ENCODE measurements at regions not wholly inside any gene's neighbourhood (a gene's known extent, or its start where the extent isn't known, plus 50 kb on each side); places are given as distances from the start of the nearest gene placed in this dataset.

DNA sequence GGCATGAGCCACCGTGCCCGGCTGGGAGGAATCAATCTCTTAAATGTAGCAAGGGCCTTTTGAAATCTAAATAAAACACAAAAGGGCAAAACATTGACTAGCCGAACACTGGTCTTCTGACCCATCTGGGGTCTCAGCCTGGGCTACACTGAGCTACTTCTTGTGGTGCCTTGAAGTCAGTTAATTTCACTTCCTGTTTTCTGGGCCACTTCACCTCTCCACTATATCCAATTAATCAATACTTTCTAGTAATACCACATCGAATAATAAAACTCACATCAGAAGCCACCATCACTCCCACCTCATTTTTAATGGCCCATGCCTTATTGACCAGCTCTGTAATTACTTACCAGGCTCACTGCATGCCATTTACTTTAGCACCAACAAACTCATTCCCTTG is 138.0 kb upstream of the SAMSN1 start:
- peaks cover 0 to 7% (median 2%) of the 10 kb centered on the region in 4 donors for H3K4me1 ChIP-seq
- DNase-seq (no peak), ATAC-seq (ENCODE audit: low FRiP score in 2 of 2) (no peak)
- no peaks in the 10 kb centered on the region for H3K36me3 ChIP-seq
- 80 to 93% methylated on average over 4 of the region's 4 CpGs for WGBS, 2 donors
- H3K27me3 ChIP-seq, result no peaks in the 10 kb centered on the region
- TF ChIP-seq POLR2A (IDR thresholded peaks at IDR 0.05) (no peak), POLR2AphosphoS5 (IDR thresholded peaks at IDR 0.05) (no peak), CTCF (IDR thresholded peaks at IDR 0.05) (no peak), EP300 (IDR thresholded peaks at IDR 0.05) (no peak)
- no peak overlapping the region for H3K4me3 ChIP-seq
- H3K9me3 ChIP-seq, result no peaks in the 10 kb centered on the region
- H3K27ac ChIP-seq, result peak overlapping the region in 2 of 4 donors; percentile 9 to 41

- no peak overlapping the region for H3K4me3 ChIP-seq
- TF ChIP-seq CTCF (IDR thresholded peaks at IDR 0.05), result no peak
- TF ChIP-seq POLR2AphosphoS5 (IDR thresholded peaks at IDR 0.05), result no peak
- no peak for TF ChIP-seq EP300 (IDR thresholded peaks at IDR 0.05)
- TF ChIP-seq POLR2A (IDR thresholded peaks at IDR 0.05), result no peak
- peaks cover 0 to 7% (median 2%) of the 10 kb centered on the region in 4 donors for H3K4me1 ChIP-seq
- no peaks in the 10 kb centered on the region for H3K27me3 ChIP-seq
- no peaks in the 10 kb centered on the region for H3K36me3 ChIP-seq
- DNase-seq (no peak), ATAC-seq (ENCODE audit: low FRiP score in 2 of 2) (no peak)
- no peaks in the 10 kb centered on the region for H3K9me3 ChIP-seq
- peak overlapping the region in 1 of 4 donors; percentile 9 for H3K27ac ChIP-seq
Observed at GRCh38 chr21:14683063-14683462, 136.9 kb upstream of the SAMSN1 start.

DNA sequence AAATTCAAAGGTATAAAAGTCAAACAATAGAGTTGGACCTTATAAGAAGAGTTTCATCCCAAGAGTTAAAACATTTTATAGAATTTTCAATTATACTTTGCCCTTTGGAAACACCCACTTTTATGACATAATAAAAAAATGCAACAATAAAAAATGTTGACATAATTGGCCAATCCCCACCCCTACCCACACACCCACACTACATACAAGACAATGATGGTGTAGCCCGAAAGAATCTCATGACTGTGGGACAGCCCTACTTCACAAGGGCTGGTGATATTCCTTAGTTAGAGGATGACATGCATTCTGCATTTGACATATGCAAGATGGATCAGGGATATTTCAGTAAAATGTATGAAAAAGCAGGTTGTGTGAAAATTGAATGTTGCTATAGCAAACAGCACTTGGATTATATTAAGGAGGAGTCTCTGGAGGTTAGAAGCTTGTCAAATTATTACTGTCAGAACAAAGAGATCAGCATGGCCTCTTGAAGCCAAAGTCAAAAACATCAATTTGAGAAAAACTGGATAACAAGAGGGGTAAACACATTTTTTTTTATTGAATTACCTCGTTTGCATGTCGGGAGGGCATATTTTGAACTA is 133.0 kb upstream of the SAMSN1 start:
- no peak for DNase-seq
- ATAC-seq (ENCODE audit: low FRiP score in 2 of 2), result no peak
- H3K4me3 ChIP-seq, result no peak overlapping the region
- TF ChIP-seq POLR2A (IDR thresholded peaks at IDR 0.05), result no peak
- no peak for TF ChIP-seq EP300 (IDR thresholded peaks at IDR 0.05)
- TF ChIP-seq POLR2AphosphoS5 (IDR thresholded peaks at IDR 0.05), result no peak
- TF ChIP-seq CTCF (IDR thresholded peaks at IDR 0.05), result no peak
- H3K9me3 ChIP-seq, result no peaks in the 10 kb centered on the region
- no peaks in the 10 kb centered on the region for H3K36me3 ChIP-seq
- H3K27ac ChIP-seq, result no peak overlapping the region
- WGBS, 2 donors, result 85 to 87% methylated on average over 3 of the region's 3 CpGs
- peaks cover 3 to 11% (median 7%) of the 10 kb centered on the region in 4 donors for H3K4me1 ChIP-seq
- H3K27me3 ChIP-seq, result no peaks in the 10 kb centered on the region

GRCh38 chr21:14677639-14678179 is 131.6 kb upstream of the SAMSN1 start:
- WGBS, 2 donors, result 81 to 87% methylated on average over 9 of the region's 9 CpGs
- no peaks in the 10 kb centered on the region for H3K9me3 ChIP-seq
- H3K27ac ChIP-seq, result no peak overlapping the region
- no peak overlapping the region for H3K4me3 ChIP-seq
- H3K36me3 ChIP-seq, result no peaks in the 10 kb centered on the region
- peaks cover 0 to 11% (median 6%) of the 10 kb centered on the region in 4 donors for H3K4me1 ChIP-seq
- no peak for ATAC-seq (ENCODE audit: low FRiP score in 2 of 2)
- TF ChIP-seq POLR2AphosphoS5 (IDR thresholded peaks at IDR 0.05), result no peak
- TF ChIP-seq POLR2A (IDR thresholded peaks at IDR 0.05), result no peak
- no peak for TF ChIP-seq EP300 (IDR thresholded peaks at IDR 0.05)
- TF ChIP-seq CTCF (IDR thresholded peaks at IDR 0.05), result no peak
- no peak for DNase-seq
- no peaks in the 10 kb centered on the region for H3K27me3 ChIP-seq

- Histone ChIP-seq H3K9me3 (no peaks in the 10 kb centered on the region), H3K4me3 (no peak overlapping the region), H3K27me3 (no peaks in the 10 kb centered on the region), H3K4me1 (peaks cover 0 to 11% (median 6%) of the 10 kb centered on the region in 4 donors), H3K27ac (no peak overlapping the region), H3K36me3 (no peaks in the 10 kb centered on the region)
- no peak for TF ChIP-seq CTCF (IDR thresholded peaks at IDR 0.05)
- no peak for TF ChIP-seq POLR2AphosphoS5 (IDR thresholded peaks at IDR 0.05)
- TF ChIP-seq EP300 (IDR thresholded peaks at IDR 0.05), result no peak
- no peak for TF ChIP-seq POLR2A (IDR thresholded peaks at IDR 0.05)
- DNase-seq (no peak), ATAC-seq (ENCODE audit: low FRiP score in 2 of 2) (no peak)
Observed at GRCh38 chr21:14677013-14677412, 130.9 kb upstream of the SAMSN1 start.
